NB4 (cell line): ENCODE measurements at regions not wholly inside any gene's neighbourhood (a gene's known extent, or its start where the extent isn't known, plus 50 kb on each side); places are given as distances from the start of the nearest gene placed in this dataset.

ENCODE experiments used
- POLR2A ChIP-seq: IDR thresholded peaks from 2 replicates; pipeline ENCODE4 v1.6.1; 2011; ENCODE audit warnings: mild to moderate bottlenecking; ENCODE audit not compliant: insufficient read length; ENCODE audit errors: extremely low read depth
- TF ChIP-seq, protein P1 (sequence below): IDR thresholded peaks from one replicate; pipeline ENCODE4 v1.5.1; 2012; ENCODE audit warnings: low read depth, low read length

DNA sequence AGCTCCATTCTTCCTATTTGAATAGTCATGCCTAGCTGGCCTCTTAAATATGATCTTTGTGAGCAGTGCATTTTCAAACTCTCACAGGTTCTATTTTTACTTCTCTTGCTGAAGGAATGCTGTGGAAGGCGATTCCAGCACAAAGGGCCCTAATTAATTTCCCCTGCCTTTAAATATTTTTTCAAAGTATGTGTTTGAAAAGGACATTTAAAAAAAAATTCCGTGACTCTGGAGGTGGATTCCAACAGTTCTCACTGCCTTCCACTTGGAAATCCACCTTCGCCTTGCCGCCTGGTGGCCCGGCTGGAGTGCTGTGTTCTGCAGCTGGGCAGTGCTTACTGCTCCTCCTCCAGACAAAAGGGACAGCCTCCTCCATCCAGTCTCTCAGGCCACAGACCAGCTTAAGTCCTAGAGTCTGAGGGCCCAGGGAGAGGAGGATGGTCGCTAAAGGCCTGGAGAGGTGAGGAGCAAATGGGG is 61.5 kb upstream of the CORO2B start:
- TF ChIP-seq, protein P1, sequence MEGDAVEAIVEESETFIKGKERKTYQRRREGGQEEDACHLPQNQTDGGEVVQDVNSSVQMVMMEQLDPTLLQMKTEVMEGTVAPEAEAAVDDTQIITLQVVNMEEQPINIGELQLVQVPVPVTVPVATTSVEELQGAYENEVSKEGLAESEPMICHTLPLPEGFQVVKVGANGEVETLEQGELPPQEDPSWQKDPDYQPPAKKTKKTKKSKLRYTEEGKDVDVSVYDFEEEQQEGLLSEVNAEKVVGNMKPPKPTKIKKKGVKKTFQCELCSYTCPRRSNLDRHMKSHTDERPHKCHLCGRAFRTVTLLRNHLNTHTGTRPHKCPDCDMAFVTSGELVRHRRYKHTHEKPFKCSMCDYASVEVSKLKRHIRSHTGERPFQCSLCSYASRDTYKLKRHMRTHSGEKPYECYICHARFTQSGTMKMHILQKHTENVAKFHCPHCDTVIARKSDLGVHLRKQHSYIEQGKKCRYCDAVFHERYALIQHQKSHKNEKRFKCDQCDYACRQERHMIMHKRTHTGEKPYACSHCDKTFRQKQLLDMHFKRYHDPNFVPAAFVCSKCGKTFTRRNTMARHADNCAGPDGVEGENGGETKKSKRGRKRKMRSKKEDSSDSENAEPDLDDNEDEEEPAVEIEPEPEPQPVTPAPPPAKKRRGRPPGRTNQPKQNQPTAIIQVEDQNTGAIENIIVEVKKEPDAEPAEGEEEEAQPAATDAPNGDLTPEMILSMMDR = no peak
- TF ChIP-seq POLR2A = no peak
